ENCODE measurements at regions not wholly inside any gene's neighbourhood (a gene's known extent, or its start where the extent isn't known, plus 50 kb on each side); places are given as distances from the start of the nearest gene placed in this dataset.
"Not testable (repeated sequence)": the region's sequence is repeated elsewhere in the genome, so short reads cannot be mapped to it uniquely, and the experiment has no call there.

GRCh38 chr11:11722246-11722645, 100.4 kb upstream of the GALNT18 start:
- no peaks in the 10 kb centered on the region for H3K4me1 ChIP-seq (ENCODE audit: control extremely low read depth in 1 of 4, control insufficient read depth in 4 of 4, insufficient read depth in 4 of 4, low read length in 3 of 4)
- 95% methylated on average over 2 of the region's 3 CpGs for WGBS (ENCODE audit: insufficient coverage)
- H3K9me3 ChIP-seq (ENCODE audit: control extremely low read depth in 1 of 5, control insufficient read depth in 4 of 5, insufficient read depth in 2 of 5, low read depth in 1 of 5, low read length in 4 of 5) = peaks cover 0 to 9% (median 3%) of the 10 kb centered on the region in 5 experiments
- no peak overlapping the region for H3K27ac ChIP-seq (ENCODE audit: insufficient read depth in 1 of 2, low read depth in 1 of 2, low read length in 2 of 2, poor library complexity in 1 of 2, severe bottlenecking in 2 of 2)
- ChIA-PET CTCF (interaction anchor here (1.2 kb wide), 1 partner anchor 21 kb away, joined by 3 read pairs; no protein-coding TSS in a partner anchor), POLR2A (no interaction called here)
- H3K36me3 ChIP-seq (ENCODE audit: control insufficient read depth in 4 of 4, insufficient read depth in 4 of 4, low read length in 3 of 4) = no peaks in the 10 kb centered on the region
- H3K27me3 ChIP-seq (replicated peaks in 2 of 5; ENCODE audit: control insufficient read depth in 4 of 5, insufficient read depth in 5 of 5, low read length in 4 of 5) = peaks cover 0 to 5% (median 2%) of the 10 kb centered on the region in 5 experiments
- no peak for DNase-seq
- H3K4me3 ChIP-seq (ENCODE audit: control insufficient read depth in 1 of 7, extremely low read depth in 1 of 7, insufficient read depth in 4 of 7, low read depth in 2 of 7, low read length in 6 of 7) = no peak overlapping the region

GRCh38 chr11:11718511-11718910, 96.7 kb upstream of the GALNT18 start:
- Histone ChIP-seq H3K4me1 (ENCODE audit: control extremely low read depth in 1 of 4, control insufficient read depth in 4 of 4, insufficient read depth in 4 of 4, low read length in 3 of 4) (no peaks in the 10 kb centered on the region), H3K4me3 (ENCODE audit: control insufficient read depth in 1 of 7, extremely low read depth in 1 of 7, insufficient read depth in 4 of 7, low read depth in 2 of 7, low read length in 6 of 7) (no peak overlapping the region), H3K27ac (ENCODE audit: insufficient read depth in 1 of 2, low read depth in 1 of 2, low read length in 2 of 2, poor library complexity in 1 of 2, severe bottlenecking in 2 of 2) (no peak overlapping the region), H3K36me3 (ENCODE audit: control insufficient read depth in 4 of 4, insufficient read depth in 4 of 4, low read length in 3 of 4) (no peaks in the 10 kb centered on the region), H3K27me3 (replicated peaks in 2 of 5; ENCODE audit: control insufficient read depth in 4 of 5, insufficient read depth in 5 of 5, low read length in 4 of 5) (peaks cover 0 to 2% (median 0%) of the 10 kb centered on the region in 5 experiments), H3K9me3 (ENCODE audit: control extremely low read depth in 1 of 5, control insufficient read depth in 4 of 5, insufficient read depth in 2 of 5, low read depth in 1 of 5, low read length in 4 of 5) (peaks cover 0 to 15% (median 5%) of the 10 kb centered on the region in 5 experiments)
- no peak for DNase-seq
- POLR2A ChIA-PET = no interaction called here
- WGBS (ENCODE audit: insufficient coverage) = 83% methylated on average over 1 of the region's 3 CpGs
- CTCF ChIA-PET = no interaction called here

GRCh38 chr11:11717064-11717725, 95.4 kb upstream of the GALNT18 start:
- Histone ChIP-seq H3K27ac (ENCODE audit: insufficient read depth in 1 of 2, low read depth in 1 of 2, low read length in 2 of 2, poor library complexity in 1 of 2, severe bottlenecking in 2 of 2) (no peak overlapping the region), H3K27me3 (replicated peaks in 2 of 5; ENCODE audit: control insufficient read depth in 4 of 5, insufficient read depth in 5 of 5, low read length in 4 of 5) (peaks cover 0 to 2% (median 0%) of the 10 kb centered on the region in 5 experiments), H3K4me1 (ENCODE audit: control extremely low read depth in 1 of 4, control insufficient read depth in 4 of 4, insufficient read depth in 4 of 4, low read length in 3 of 4) (no peaks in the 10 kb centered on the region), H3K36me3 (ENCODE audit: control insufficient read depth in 4 of 4, insufficient read depth in 4 of 4, low read length in 3 of 4) (no peaks in the 10 kb centered on the region), H3K9me3 (ENCODE audit: control extremely low read depth in 1 of 5, control insufficient read depth in 4 of 5, insufficient read depth in 2 of 5, low read depth in 1 of 5, low read length in 4 of 5) (peaks cover 0 to 15% (median 5%) of the 10 kb centered on the region in 5 experiments), H3K4me3 (ENCODE audit: control insufficient read depth in 1 of 7, extremely low read depth in 1 of 7, insufficient read depth in 4 of 7, low read depth in 2 of 7, low read length in 6 of 7) (no peak overlapping the region)
- CTCF ChIA-PET = no interaction called here
- 95% methylated on average over 15 of the region's 15 CpGs for WGBS (ENCODE audit: insufficient coverage)
- DNase-seq = no peak
- POLR2A ChIA-PET = no interaction called here

GRCh38 chr11:11715075-11715474, 93.3 kb upstream of the GALNT18 start:
- WGBS (ENCODE audit: insufficient coverage) = 80% methylated on average over 1 of the region's 1 CpG
- DNase-seq; H3K27ac ChIP-seq (ENCODE audit: insufficient read depth in 1 of 2, low read depth in 1 of 2, low read length in 2 of 2, poor library complexity in 1 of 2, severe bottlenecking in 2 of 2); H3K36me3 ChIP-seq (ENCODE audit: control insufficient read depth in 4 of 4, insufficient read depth in 4 of 4, low read length in 3 of 4); H3K27me3 ChIP-seq (replicated peaks in 2 of 5; ENCODE audit: control insufficient read depth in 4 of 5, insufficient read depth in 5 of 5, low read length in 4 of 5); POLR2A ChIA-PET; H3K9me3 ChIP-seq (ENCODE audit: control extremely low read depth in 1 of 5, control insufficient read depth in 4 of 5, insufficient read depth in 2 of 5, low read depth in 1 of 5, low read length in 4 of 5); H3K4me1 ChIP-seq (ENCODE audit: control extremely low read depth in 1 of 4, control insufficient read depth in 4 of 4, insufficient read depth in 4 of 4, low read length in 3 of 4); CTCF ChIA-PET; H3K4me3 ChIP-seq (ENCODE audit: control insufficient read depth in 1 of 7, extremely low read depth in 1 of 7, insufficient read depth in 4 of 7, low read depth in 2 of 7, low read length in 6 of 7): not testable (repeated sequence)

GRCh38 chr11:11710556-11710955, 88.8 kb upstream of the GALNT18 start:
- CTCF ChIA-PET = no interaction called here

GRCh38 chr11:11709447-11710239, 87.8 kb upstream of the GALNT18 start:
- ChIA-PET POLR2A (no interaction called here), CTCF (no interaction called here)
- Histone ChIP-seq H3K36me3 (ENCODE audit: control insufficient read depth in 4 of 4, insufficient read depth in 4 of 4, low read length in 3 of 4) (no peaks in the 10 kb centered on the region), H3K27ac (ENCODE audit: insufficient read depth in 1 of 2, low read depth in 1 of 2, low read length in 2 of 2, poor library complexity in 1 of 2, severe bottlenecking in 2 of 2) (no peak overlapping the region), H3K9me3 (ENCODE audit: control extremely low read depth in 1 of 5, control insufficient read depth in 4 of 5, insufficient read depth in 2 of 5, low read depth in 1 of 5, low read length in 4 of 5) (no peaks in the 10 kb centered on the region), H3K4me3 (ENCODE audit: control insufficient read depth in 1 of 7, extremely low read depth in 1 of 7, insufficient read depth in 4 of 7, low read depth in 2 of 7, low read length in 6 of 7) (no peak overlapping the region), H3K27me3 (replicated peaks in 2 of 5; ENCODE audit: control insufficient read depth in 4 of 5, insufficient read depth in 5 of 5, low read length in 4 of 5) (peaks cover 0 to 7% (median 0%) of the 10 kb centered on the region in 5 experiments), H3K4me1 (ENCODE audit: control extremely low read depth in 1 of 4, control insufficient read depth in 4 of 4, insufficient read depth in 4 of 4, low read length in 3 of 4) (peaks cover 0 to 5% (median 5%) of the 10 kb centered on the region in 4 experiments)
- 98% methylated on average over 5 of the region's 7 CpGs for WGBS (ENCODE audit: insufficient coverage)
- no peak for DNase-seq

More at GRCh38 chr11:11710556-11710955, 88.8 kb upstream of the GALNT18 start:
- Histone ChIP-seq H3K9me3 (ENCODE audit: control extremely low read depth in 1 of 5, control insufficient read depth in 4 of 5, insufficient read depth in 2 of 5, low read depth in 1 of 5, low read length in 4 of 5) (no peaks in the 10 kb centered on the region), H3K27me3 (replicated peaks in 2 of 5; ENCODE audit: control insufficient read depth in 4 of 5, insufficient read depth in 5 of 5, low read length in 4 of 5) (peaks cover 0 to 7% (median 0%) of the 10 kb centered on the region in 5 experiments), H3K4me1 (ENCODE audit: control extremely low read depth in 1 of 4, control insufficient read depth in 4 of 4, insufficient read depth in 4 of 4, low read length in 3 of 4) (peaks cover 0 to 5% (median 5%) of the 10 kb centered on the region in 4 experiments), H3K36me3 (ENCODE audit: control insufficient read depth in 4 of 4, insufficient read depth in 4 of 4, low read length in 3 of 4) (no peaks in the 10 kb centered on the region), H3K4me3 (ENCODE audit: control insufficient read depth in 1 of 7, extremely low read depth in 1 of 7, insufficient read depth in 4 of 7, low read depth in 2 of 7, low read length in 6 of 7) (no peak overlapping the region), H3K27ac (ENCODE audit: insufficient read depth in 1 of 2, low read depth in 1 of 2, low read length in 2 of 2, poor library complexity in 1 of 2, severe bottlenecking in 2 of 2) (no peak overlapping the region)
- POLR2A ChIA-PET = no interaction called here
- WGBS (ENCODE audit: insufficient coverage) = 89% methylated on average over 3 of the region's 4 CpGs
- DNase-seq = no peak

- peak overlapping the region in 1 of 7 experiments; percentile 15 for H3K4me3 ChIP-seq (ENCODE audit: control insufficient read depth in 1 of 7, extremely low read depth in 1 of 7, insufficient read depth in 4 of 7, low read depth in 2 of 7, low read length in 6 of 7)
- ChIA-PET CTCF (no interaction called here), POLR2A (no interaction called here)
- H3K27ac ChIP-seq (ENCODE audit: insufficient read depth in 1 of 2, low read depth in 1 of 2, low read length in 2 of 2, poor library complexity in 1 of 2, severe bottlenecking in 2 of 2) = no peak overlapping the region
- H3K4me1 ChIP-seq (ENCODE audit: control extremely low read depth in 1 of 4, control insufficient read depth in 4 of 4, insufficient read depth in 4 of 4, low read length in 3 of 4) = peaks cover 0 to 5% (median 5%) of the 10 kb centered on the region in 4 experiments
- no peak for DNase-seq
- H3K36me3 ChIP-seq (ENCODE audit: control insufficient read depth in 4 of 4, insufficient read depth in 4 of 4, low read length in 3 of 4) = no peaks in the 10 kb centered on the region
- WGBS (ENCODE audit: insufficient coverage) = no CpG with 5 or more reads among the region's 1 CpG
- H3K9me3 ChIP-seq (ENCODE audit: control extremely low read depth in 1 of 5, control insufficient read depth in 4 of 5, insufficient read depth in 2 of 5, low read depth in 1 of 5, low read length in 4 of 5) = no peaks in the 10 kb centered on the region
- H3K27me3 ChIP-seq (replicated peaks in 2 of 5; ENCODE audit: control insufficient read depth in 4 of 5, insufficient read depth in 5 of 5, low read length in 4 of 5) = peaks cover 0 to 12% (median 2%) of the 10 kb centered on the region in 5 experiments
Observed at GRCh38 chr11:11708256-11708655, 86.5 kb upstream of the GALNT18 start.
